Tibial nerve (tissue), 4 donors: ENCODE measurements at regions not wholly inside any gene's neighbourhood (a gene's known extent, or its start where the extent isn't known, plus 50 kb on each side); places are given as distances from the start of the nearest gene placed in this dataset.

Experiments
- DNase-seq, 2 donors: peaks; one replicate each; pipeline ENCODE4 v3.0.0-alpha.2; 2019; ENCODE audit warnings: low spot score in 2 of 2
- H3K27ac ChIP-seq, 4 donors: fragments of 200-600 bp; sonication (generic) in 3 of 4; one replicate each; pipeline ENCODE4 v1.5.1; 2017 to 2019; ENCODE audit warnings: mild to moderate bottlenecking in 1 of 4
- H3K27me3 ChIP-seq, 2 donors: fragments of 200-600 bp; sonication (generic) in 1 of 2; one replicate each; pipeline versions ENCODE4 v1.5.1 to v1.6.0; 2017 to 2019
- H3K36me3 ChIP-seq, 3 donors: fragments of 200-600 bp; sonication (generic); one replicate each; pipeline ENCODE4 v1.5.1; 2018 to 2019
- H3K4me1 ChIP-seq, 4 donors: fragments of 200-600 bp; sonication (generic) in 3 of 4; one replicate each; pipeline ENCODE4 v1.5.1; 2017 to 2019
- H3K4me3 ChIP-seq, 4 donors: fragments of 200-600 bp; sonication (generic) in 3 of 4; one replicate each; pipeline ENCODE4 v1.5.1; 2017 to 2019; ENCODE audit warnings: mild to moderate bottlenecking in 1 of 4, moderate library complexity in 1 of 4
- H3K9me3 ChIP-seq, 4 donors: fragments of 200-600 bp; sonication (generic) in 3 of 4; one replicate each; pipeline ENCODE4 v1.5.1; 2017 to 2019
- EP300 ChIP-seq, 2 donors: sonication (generic); formaldehyde crosslinking; IDR thresholded peaks; one replicate each; pipeline ENCODE4 v1.6.1; 2017; ENCODE audit warnings: antibody characterized with exemption in 2 of 2, mild to moderate bottlenecking in 1 of 2
- POLR2A ChIP-seq, 2 donors: fragments of 450-650 bp; IDR thresholded peaks; one replicate each; pipeline ENCODE4 v1.6.1; 2017; ENCODE audit warnings: antibody characterized with exemption in 2 of 2, mild to moderate bottlenecking in 2 of 2, moderate library complexity in 2 of 2
- WGBS, 2 donors: methylation state at CpG; one replicate each; pipeline ENCODE4 v1.1.5; 2018; 5-methylcytosine and 5-hydroxymethylcytosine counted together
- TF ChIP-seq, protein P1 (sequence below), 5 experiments: fragments of 200-600 bp in 3 of 5; fragments of 450-650 bp in 2 of 5; sonication (generic) in 3 of 5; IDR thresholded peaks; one replicate each; pipeline ENCODE4 v1.5.1; 2016 to 2019; ENCODE audit warnings: antibody characterized with exemption in 5 of 5, mild to moderate bottlenecking in 3 of 5, moderate library complexity in 2 of 5

DNA sequence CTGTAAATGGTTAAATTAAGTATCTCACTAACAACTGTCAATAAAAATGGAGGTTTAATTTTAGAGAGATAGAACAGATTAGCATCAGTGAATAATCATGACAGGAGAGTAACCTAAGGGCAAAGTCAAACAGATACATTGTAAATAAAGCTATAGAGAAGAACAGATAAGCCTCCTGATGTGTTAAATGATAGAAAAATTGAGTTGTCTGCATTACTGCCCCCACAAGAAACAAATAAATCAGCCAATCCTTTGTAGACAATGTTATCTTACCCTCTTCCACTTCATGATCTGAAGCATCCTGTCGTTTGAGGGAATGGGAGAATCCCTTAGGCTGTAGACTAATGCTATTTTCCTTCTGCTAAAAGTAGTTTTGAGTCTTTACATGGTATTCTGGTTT is 147.8 kb downstream of the PCDH18 start:
- Histone ChIP-seq H3K4me3 (no peak overlapping the region), H3K27me3 (no peaks in the 10 kb centered on the region), H3K9me3 (no peaks in the 10 kb centered on the region), H3K36me3 (no peaks in the 10 kb centered on the region), H3K4me1 (no peaks in the 10 kb centered on the region), H3K27ac (no peak overlapping the region)
- no peak for TF ChIP-seq EP300 (IDR thresholded peaks at IDR 0.05)
- DNase-seq, result no peak
- WGBS, 2 donors, result 61% methylated on average over 1 of the region's 1 CpG

DNA sequence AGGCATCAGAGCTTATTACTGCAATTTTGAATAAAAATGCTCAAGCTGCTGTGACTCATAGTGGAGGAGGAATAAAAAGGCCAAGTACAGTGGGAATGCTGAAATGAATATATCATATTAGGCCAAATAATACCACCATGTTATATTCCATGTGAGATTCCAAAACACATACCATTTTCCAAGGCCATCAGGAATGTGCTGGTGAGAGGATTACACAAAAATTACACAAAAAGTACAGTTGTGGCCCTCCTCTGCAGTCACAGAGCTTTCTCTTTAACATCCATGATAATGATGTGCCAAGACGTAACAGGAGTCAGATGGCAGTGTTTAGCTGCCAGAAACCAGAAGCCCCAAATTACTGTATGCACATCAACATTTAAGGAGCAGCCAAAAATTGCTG is 153.5 kb downstream of the PCDH18 start:
- no peaks in the 10 kb centered on the region for H3K9me3 ChIP-seq
- H3K27me3 ChIP-seq, result no peaks in the 10 kb centered on the region
- H3K4me3 ChIP-seq, result no peak overlapping the region
- no peak overlapping the region for H3K27ac ChIP-seq
- TF ChIP-seq POLR2A (IDR thresholded peaks at IDR 0.05) (no peak), EP300 (IDR thresholded peaks at IDR 0.05) (no peak)
- TF ChIP-seq, protein P1, sequence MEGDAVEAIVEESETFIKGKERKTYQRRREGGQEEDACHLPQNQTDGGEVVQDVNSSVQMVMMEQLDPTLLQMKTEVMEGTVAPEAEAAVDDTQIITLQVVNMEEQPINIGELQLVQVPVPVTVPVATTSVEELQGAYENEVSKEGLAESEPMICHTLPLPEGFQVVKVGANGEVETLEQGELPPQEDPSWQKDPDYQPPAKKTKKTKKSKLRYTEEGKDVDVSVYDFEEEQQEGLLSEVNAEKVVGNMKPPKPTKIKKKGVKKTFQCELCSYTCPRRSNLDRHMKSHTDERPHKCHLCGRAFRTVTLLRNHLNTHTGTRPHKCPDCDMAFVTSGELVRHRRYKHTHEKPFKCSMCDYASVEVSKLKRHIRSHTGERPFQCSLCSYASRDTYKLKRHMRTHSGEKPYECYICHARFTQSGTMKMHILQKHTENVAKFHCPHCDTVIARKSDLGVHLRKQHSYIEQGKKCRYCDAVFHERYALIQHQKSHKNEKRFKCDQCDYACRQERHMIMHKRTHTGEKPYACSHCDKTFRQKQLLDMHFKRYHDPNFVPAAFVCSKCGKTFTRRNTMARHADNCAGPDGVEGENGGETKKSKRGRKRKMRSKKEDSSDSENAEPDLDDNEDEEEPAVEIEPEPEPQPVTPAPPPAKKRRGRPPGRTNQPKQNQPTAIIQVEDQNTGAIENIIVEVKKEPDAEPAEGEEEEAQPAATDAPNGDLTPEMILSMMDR (IDR thresholded peaks at IDR 0.05), result no peak
- no peak for DNase-seq
- no peaks in the 10 kb centered on the region for H3K36me3 ChIP-seq
- H3K4me1 ChIP-seq, result peaks cover 0 to 20% (median 0%) of the 10 kb centered on the region in 4 donors
- WGBS, 2 donors, result 50 to 68% methylated on average over 1 of the region's 1 CpG

DNA sequence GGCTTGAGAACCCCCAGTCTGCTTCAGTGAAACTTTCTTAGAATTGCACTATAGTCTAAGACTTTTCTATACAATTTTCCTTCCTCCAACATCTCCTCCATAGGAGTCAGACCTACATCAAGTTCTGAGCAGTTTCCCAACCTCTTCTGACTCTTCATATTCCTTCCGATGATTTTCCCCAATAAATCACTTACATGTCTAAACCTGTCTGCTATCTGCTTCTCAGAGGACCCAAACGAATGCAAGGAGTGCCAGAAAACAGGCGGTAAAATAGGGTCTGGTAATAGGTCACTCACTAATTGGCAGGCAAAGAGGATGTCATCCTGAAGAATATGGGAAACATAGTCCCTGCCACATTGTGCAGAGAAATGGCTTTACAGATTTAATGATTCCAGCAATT is 153.9 kb downstream of the PCDH18 start:
- no peak overlapping the region for H3K27ac ChIP-seq
- H3K4me3 ChIP-seq, result no peak overlapping the region
- H3K4me1 ChIP-seq, result peaks cover 0 to 20% (median 0%) of the 10 kb centered on the region in 4 donors
- no peak for DNase-seq
- WGBS, 2 donors, result 91 to 93% methylated on average over 3 of the region's 3 CpGs
- no peaks in the 10 kb centered on the region for H3K36me3 ChIP-seq
- TF ChIP-seq, protein P1 (IDR thresholded peaks at IDR 0.05), result no peak
- TF ChIP-seq EP300 (IDR thresholded peaks at IDR 0.05), result no peak
- no peak for TF ChIP-seq POLR2A (IDR thresholded peaks at IDR 0.05)
- no peaks in the 10 kb centered on the region for H3K27me3 ChIP-seq
- no peaks in the 10 kb centered on the region for H3K9me3 ChIP-seq

DNA sequence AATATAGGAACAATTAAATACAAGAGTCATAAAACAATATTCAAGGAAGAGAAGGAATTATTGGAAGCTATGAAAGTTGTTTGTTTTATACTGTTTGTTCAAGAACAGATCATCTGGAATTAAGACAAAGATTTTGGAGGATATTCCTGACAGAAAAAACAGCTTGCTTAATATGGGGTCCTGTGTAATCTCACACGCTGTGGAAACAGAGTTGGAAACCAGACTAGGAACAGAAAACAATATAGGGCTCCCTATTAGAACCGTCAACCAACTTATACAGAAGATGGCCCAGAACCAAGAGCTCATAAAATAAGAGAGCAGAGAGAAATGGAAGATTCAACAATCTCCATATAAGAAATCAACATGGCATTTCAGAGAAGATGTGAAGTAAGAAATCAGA is 156.0 kb downstream of the PCDH18 start:
- Histone ChIP-seq H3K9me3 (no peaks in the 10 kb centered on the region), H3K36me3 (no peaks in the 10 kb centered on the region), H3K27me3 (no peaks in the 10 kb centered on the region), H3K4me1 (peaks cover 0 to 20% (median 0%) of the 10 kb centered on the region in 4 donors), H3K27ac (no peak overlapping the region), H3K4me3 (no peak overlapping the region)
- TF ChIP-seq EP300 (IDR thresholded peaks at IDR 0.05), result no peak
- TF ChIP-seq POLR2A (IDR thresholded peaks at IDR 0.05), result no peak
- TF ChIP-seq, protein P1 (IDR thresholded peaks at IDR 0.05), result no peak
- no peak for DNase-seq
- 70 to 79% methylated on average over 2 of the region's 2 CpGs for WGBS, 2 donors

DNA sequence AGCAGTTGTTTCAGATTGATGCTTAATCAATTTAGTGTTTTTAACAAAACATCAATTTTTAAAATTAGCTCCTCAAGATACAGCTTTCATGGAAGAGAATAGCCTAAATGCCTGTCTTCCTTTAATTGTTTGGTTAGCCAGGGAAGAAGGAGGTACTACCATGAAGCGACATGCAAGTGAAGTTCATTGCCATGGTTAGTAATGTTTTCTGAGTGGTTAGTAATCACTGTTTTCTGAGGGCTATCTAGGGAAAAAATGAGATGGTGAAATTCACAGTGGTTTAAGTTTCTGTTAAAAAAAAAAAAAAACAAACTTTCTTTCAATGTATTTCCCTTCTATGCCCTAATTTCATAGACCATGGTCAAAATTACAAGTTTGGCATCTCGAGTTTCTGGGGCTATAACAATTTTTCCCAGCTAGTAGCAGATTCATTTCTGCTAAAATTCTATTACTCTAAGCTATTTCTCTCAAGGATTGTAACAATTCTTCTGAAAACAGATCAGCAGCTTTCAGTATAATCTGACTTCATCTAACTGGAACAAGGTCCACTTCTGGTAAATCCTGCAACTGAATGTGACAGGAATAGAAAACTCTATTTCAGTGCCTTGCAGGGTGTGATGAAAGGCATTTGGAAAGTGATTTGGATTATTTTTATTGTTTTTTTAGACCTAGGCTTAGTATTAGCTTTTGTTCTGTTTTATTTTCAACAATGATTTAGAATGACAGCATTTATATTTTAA is 157.0 kb downstream of the PCDH18 start:
- Histone ChIP-seq H3K4me3 (no peak overlapping the region), H3K36me3 (no peaks in the 10 kb centered on the region), H3K27me3 (no peaks in the 10 kb centered on the region), H3K9me3 (no peaks in the 10 kb centered on the region), H3K27ac (peak overlapping the region in 1 of 4 donors; percentile 68), H3K4me1 (peaks cover 0 to 21% (median 0%) of the 10 kb centered on the region in 4 donors)
- no peak for DNase-seq
- WGBS, 2 donors, result 70 to 71% methylated on average over 2 of the region's 2 CpGs
- peak in 1 of 2 donors; percentile 59 for TF ChIP-seq EP300 (IDR thresholded peaks at IDR 0.05)
- TF ChIP-seq, protein P1 (IDR thresholded peaks at IDR 0.05), result no peak
- no peak for TF ChIP-seq POLR2A (IDR thresholded peaks at IDR 0.05)
